GM19397 (cell line): ENCODE measurements at regions not wholly inside any gene's neighbourhood (a gene's known extent, or its start where the extent isn't known, plus 50 kb on each side); places are given as distances from the start of the nearest gene placed in this dataset.
A peak's percentile ranks its signal among the peaks of the same experiment; 100 is the strongest.

Experiments
- ATAC-seq: cut with Tn5 transposase; IDR thresholded peaks from one replicate; pipeline ENCODE4 v1.9.1; 2021; ENCODE audit warnings: mild to moderate bottlenecking, moderate library complexity; ENCODE audit not compliant: unreplicated experiment

- ATAC-seq: no peak
Measured at GRCh38 chr15:70198441-70199123, 100.9 kb upstream of the TLE3 start.

GRCh38 chr15:70197945-70198361, 100.2 kb upstream of the TLE3 start:
- ATAC-seq: no peak

GRCh38 chr15:70197318-70197944, 99.7 kb upstream of the TLE3 start:
- no peak for ATAC-seq

- ATAC-seq: peak; percentile 76
Measured at GRCh38 chr15:70196372-70197316, 98.9 kb upstream of the TLE3 start.

- no peak for ATAC-seq
Measured at GRCh38 chr15:70195587-70196305, 98.0 kb upstream of the TLE3 start.

- no peak for ATAC-seq
Measured at GRCh38 chr15:70195171-70195570, 97.5 kb upstream of the TLE3 start.

- ATAC-seq: no peak
Measured at GRCh38 chr15:70194266-70194665, 96.5 kb upstream of the TLE3 start.

- no peak for ATAC-seq
Measured at GRCh38 chr15:70193734-70194133, 96.0 kb upstream of the TLE3 start.

GRCh38 chr15:70192490-70192889, 94.8 kb upstream of the TLE3 start:
- ATAC-seq: no peak

GRCh38 chr15:70192041-70192440, 94.3 kb upstream of the TLE3 start:
- no peak for ATAC-seq

GRCh38 chr15:70190965-70191364, 93.2 kb upstream of the TLE3 start:
- ATAC-seq: no peak

- ATAC-seq: no peak
Measured at GRCh38 chr15:70189826-70190695, 92.3 kb upstream of the TLE3 start.

- no peak for ATAC-seq
Measured at GRCh38 chr15:70188286-70188685, 90.6 kb upstream of the TLE3 start.

GRCh38 chr15:70187331-70187730, 89.6 kb upstream of the TLE3 start:
- no peak for ATAC-seq

- no peak for ATAC-seq
Measured at GRCh38 chr15:70186152-70186551, 88.4 kb upstream of the TLE3 start.

GRCh38 chr15:70185251-70185711, 87.6 kb upstream of the TLE3 start:
- ATAC-seq: no peak

- ATAC-seq: no peak
Measured at GRCh38 chr15:70182858-70183695, 85.4 kb upstream of the TLE3 start.

- no peak for ATAC-seq
Measured at GRCh38 chr15:70181626-70182255, 84.0 kb upstream of the TLE3 start.
